NB4 (cell line): ENCODE measurements at regions not wholly inside any gene's neighbourhood (a gene's known extent, or its start where the extent isn't known, plus 50 kb on each side); places are given as distances from the start of the nearest gene placed in this dataset.

Experiments
- DNase-seq: peaks from one replicate; pipeline ENCODE4 v3.0.0; 2010; ENCODE audit warnings: low read depth
- H3K4me3 ChIP-seq: one replicate; pipeline ENCODE4 v1.5.1; 2011; ENCODE audit warnings: mild to moderate bottlenecking, low read depth, low read length, moderate library complexity
- CTCF ChIP-seq: IDR thresholded peaks from one replicate; pipeline ENCODE4 v1.5.1; 2012; ENCODE audit warnings: low read depth, low read length
- MAX ChIP-seq: IDR thresholded peaks from 2 replicates; pipeline ENCODE4 v1.6.1; 2011; ENCODE audit warnings: low read depth, low read length
- MYC ChIP-seq: IDR thresholded peaks from 2 replicates; pipeline ENCODE4 v1.6.1; 2011; ENCODE audit warnings: low read depth, low read length
- POLR2A ChIP-seq: IDR thresholded peaks from 2 replicates; pipeline ENCODE4 v1.6.1; 2011; ENCODE audit warnings: mild to moderate bottlenecking; ENCODE audit not compliant: insufficient read length; ENCODE audit errors: extremely low read depth

- no peak for TF ChIP-seq CTCF
- no peak for TF ChIP-seq MAX
- no peak for TF ChIP-seq POLR2A
- no peak for TF ChIP-seq MYC
- H3K4me3 ChIP-seq = no peak overlapping the region
- no peak for DNase-seq
Measured at GRCh38 chr11:44408711-44409470, 99.0 kb upstream of the ALX4 start.

GRCh38 chr11:44409558-44410236, 99.8 kb upstream of the ALX4 start:
- TF ChIP-seq POLR2A = no peak
- no peak for TF ChIP-seq MAX
- no peak overlapping the region for H3K4me3 ChIP-seq
- no peak for DNase-seq

- DNase-seq = no peak
- no peak overlapping the region for H3K4me3 ChIP-seq
- TF ChIP-seq POLR2A (no peak), CTCF (no peak), MAX (no peak), MYC (no peak)
Measured at GRCh38 chr11:44416776-44417175, 106.8 kb upstream of the ALX4 start.

- no peak for TF ChIP-seq MYC
- no peak for TF ChIP-seq CTCF
- no peak for TF ChIP-seq MAX
- TF ChIP-seq POLR2A = no peak
- no peak for DNase-seq
- no peak overlapping the region for H3K4me3 ChIP-seq
Measured at GRCh38 chr11:44417731-44418455, 108.0 kb upstream of the ALX4 start.

GRCh38 chr11:44418456-44418830, 108.5 kb upstream of the ALX4 start:
- no peak overlapping the region for H3K4me3 ChIP-seq
- no peak for DNase-seq
- TF ChIP-seq MAX (no peak), CTCF (no peak), POLR2A (no peak), MYC (no peak)
